ENCODE measurements at regions not wholly inside any gene's neighbourhood (a gene's known extent, or its start where the extent isn't known, plus 50 kb on each side); places are given as distances from the start of the nearest gene placed in this dataset.

DNA sequence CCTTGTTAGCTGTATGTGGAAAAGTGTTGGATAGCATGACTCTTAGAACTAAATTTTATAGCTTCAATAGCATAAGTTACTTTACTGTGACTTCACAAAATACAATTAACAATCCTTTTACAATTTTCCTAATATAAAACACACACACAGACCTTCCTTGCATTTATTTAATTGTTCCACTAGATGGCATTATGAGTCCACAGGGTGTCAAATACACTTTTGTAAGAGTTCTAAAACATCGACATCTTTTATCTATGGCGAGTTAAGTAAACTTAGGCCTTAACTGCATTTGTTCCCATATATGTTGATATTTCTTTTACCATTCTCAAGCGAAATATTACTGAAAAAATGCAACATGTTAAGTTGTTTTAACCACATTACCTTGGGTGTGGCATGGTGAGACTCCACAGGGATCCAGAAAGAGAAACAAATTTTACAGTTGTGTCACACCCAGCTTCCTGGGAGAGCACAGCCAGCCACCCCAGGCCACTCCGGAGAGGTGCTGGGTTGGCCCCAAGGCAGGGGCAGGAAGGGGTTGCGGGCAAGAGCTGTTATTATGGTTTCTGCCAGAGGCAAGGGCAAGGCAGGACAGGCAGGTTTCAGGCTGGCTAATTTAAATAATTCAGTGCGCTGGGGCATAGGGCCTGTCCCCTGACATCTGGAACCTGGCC lies 312.4 kb upstream of the MC4R start:
- TF ChIP-seq, protein P1, sequence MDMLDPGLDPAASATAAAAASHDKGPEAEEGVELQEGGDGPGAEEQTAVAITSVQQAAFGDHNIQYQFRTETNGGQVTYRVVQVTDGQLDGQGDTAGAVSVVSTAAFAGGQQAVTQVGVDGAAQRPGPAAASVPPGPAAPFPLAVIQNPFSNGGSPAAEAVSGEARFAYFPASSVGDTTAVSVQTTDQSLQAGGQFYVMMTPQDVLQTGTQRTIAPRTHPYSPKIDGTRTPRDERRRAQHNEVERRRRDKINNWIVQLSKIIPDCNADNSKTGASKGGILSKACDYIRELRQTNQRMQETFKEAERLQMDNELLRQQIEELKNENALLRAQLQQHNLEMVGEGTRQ (IDR thresholded peaks at IDR 0.05; ENCODE audit: low read length): no peak
- TF ChIP-seq RFX5 (IDR thresholded peaks at IDR 0.05; ENCODE audit: borderline replicate concordance, low read depth, low read length): no peak

Measured in H1 (cell line).